ENCODE measurements at regions not wholly inside any gene's neighbourhood (a gene's known extent, or its start where the extent isn't known, plus 50 kb on each side); places are given as distances from the start of the nearest gene placed in this dataset.
A peak's percentile ranks its signal among the peaks of the same experiment; 100 is the strongest.

GRCh38 chr2:198315791-198316630 is 511.6 kb downstream of the PLCL1 start:
- DNase-seq (ENCODE audit: low read depth): no peak
- no peak overlapping the region for H3K4me3 ChIP-seq (ENCODE audit: low read length)
- TF ChIP-seq CTCF (IDR thresholded peaks at IDR 0.05; ENCODE audit: insufficient read depth, low read depth, low read length, missing control alignments): no peak

GRCh38 chr2:198314559-198315153 is 510.3 kb downstream of the PLCL1 start:
- DNase-seq (ENCODE audit: low read depth): peak; percentile 61
- peak; percentile 74 for TF ChIP-seq CTCF (IDR thresholded peaks at IDR 0.05; ENCODE audit: insufficient read depth, low read depth, low read length, missing control alignments)
- no peak overlapping the region for H3K4me3 ChIP-seq (ENCODE audit: low read length)

GRCh38 chr2:198312596-198313483 is 508.4 kb downstream of the PLCL1 start:
- no peak for TF ChIP-seq CTCF (IDR thresholded peaks at IDR 0.05; ENCODE audit: insufficient read depth, low read depth, low read length, missing control alignments)
- DNase-seq (ENCODE audit: low read depth): no peak
- H3K4me3 ChIP-seq (ENCODE audit: low read length): no peak overlapping the region

- no peak overlapping the region for H3K4me3 ChIP-seq (ENCODE audit: low read length)
- TF ChIP-seq CTCF (IDR thresholded peaks at IDR 0.05; ENCODE audit: insufficient read depth, low read depth, low read length, missing control alignments): no peak
- no peak for DNase-seq (ENCODE audit: low read depth)
Measured at GRCh38 chr2:198311020-198311419, 506.6 kb downstream of the PLCL1 start.

- H3K4me3 ChIP-seq (ENCODE audit: low read length): no peak overlapping the region
- peak; percentile 87 for TF ChIP-seq CTCF (IDR thresholded peaks at IDR 0.05; ENCODE audit: insufficient read depth, low read depth, low read length, missing control alignments)
- DNase-seq (ENCODE audit: low read depth): peak; percentile 58
Measured at GRCh38 chr2:198309673-198310280, 505.4 kb downstream of the PLCL1 start.

- DNase-seq (ENCODE audit: low read depth): no peak
- H3K4me3 ChIP-seq (ENCODE audit: low read length): no peak overlapping the region
- TF ChIP-seq CTCF (IDR thresholded peaks at IDR 0.05; ENCODE audit: insufficient read depth, low read depth, low read length, missing control alignments): no peak
Measured at GRCh38 chr2:198309081-198309480, 504.7 kb downstream of the PLCL1 start.
